NAMALWA (cell line): ENCODE measurements at regions not wholly inside any gene's neighbourhood (a gene's known extent, or its start where the extent isn't known, plus 50 kb on each side); places are given as distances from the start of the nearest gene placed in this dataset.
"Not testable (repeated sequence)": the region's sequence is repeated elsewhere in the genome, so short reads cannot be mapped to it uniquely, and the experiment has no call there.

Experiments used
- DNase-seq: peaks from one replicate; pipeline ENCODE4 v3.0.0-alpha.2; 2015; ENCODE audit warnings: low spot score

DNA sequence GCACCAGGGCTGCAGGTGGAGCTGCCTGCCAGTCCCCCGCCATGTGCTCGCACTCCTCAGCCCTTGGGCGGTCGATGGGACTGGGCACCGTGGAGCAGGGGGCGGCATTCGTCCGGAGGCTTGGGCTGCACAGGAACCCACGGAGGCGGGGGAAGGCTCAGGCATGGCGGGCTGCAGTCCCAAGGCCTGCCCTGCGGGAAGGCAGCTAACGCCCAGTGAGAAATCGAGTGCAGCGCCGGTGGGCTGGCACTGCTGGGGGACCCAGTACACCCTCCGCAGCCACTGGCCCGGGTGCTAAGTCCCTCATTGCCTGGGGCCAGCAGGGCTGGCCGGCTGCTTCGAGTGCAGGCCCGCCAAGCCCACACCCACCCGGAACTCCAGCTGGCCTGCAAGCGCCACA, 130.5 kb upstream of the RXFP2 start:
- not testable (repeated sequence) for DNase-seq

DNA sequence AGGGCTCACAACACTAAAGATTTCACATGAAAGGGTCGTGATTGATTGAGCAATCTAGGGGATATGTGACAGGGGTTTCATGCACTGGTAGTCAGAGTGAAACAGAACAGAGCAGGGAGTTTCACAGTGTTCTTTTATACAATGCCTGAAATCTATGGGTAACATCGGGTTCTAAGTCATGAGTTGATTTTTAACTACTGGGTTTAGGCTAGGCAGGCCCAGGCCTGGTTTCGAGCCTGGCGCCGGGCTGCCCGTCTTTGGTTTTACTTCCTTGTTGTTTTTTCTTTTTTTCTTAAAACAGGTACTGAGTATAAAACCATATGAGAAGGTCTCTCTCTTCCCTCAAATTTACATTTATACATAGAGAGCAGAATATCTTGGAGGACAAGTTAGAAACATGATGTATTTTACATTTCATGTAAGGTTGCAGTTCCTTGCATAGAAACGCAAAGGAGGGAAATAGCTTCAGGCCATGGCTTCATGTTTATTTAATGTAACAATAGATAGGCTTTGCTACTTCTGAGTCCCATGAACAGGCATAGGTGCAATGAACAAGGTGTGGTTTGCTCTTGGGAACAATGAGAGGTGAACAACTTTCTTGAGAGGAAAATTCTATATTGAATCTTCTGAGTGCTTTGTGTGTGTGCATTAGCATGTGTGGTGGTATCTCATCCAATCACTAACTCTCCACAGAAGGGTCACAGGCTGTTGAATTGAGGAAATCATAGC, 128.9 kb upstream of the RXFP2 start:
- DNase-seq: no peak

GRCh38 chr13:31611214-31611613, 128.1 kb upstream of the RXFP2 start:
- DNase-seq: no peak

GRCh38 chr13:31614073-31614472, 125.3 kb upstream of the RXFP2 start:
- no peak for DNase-seq

DNA sequence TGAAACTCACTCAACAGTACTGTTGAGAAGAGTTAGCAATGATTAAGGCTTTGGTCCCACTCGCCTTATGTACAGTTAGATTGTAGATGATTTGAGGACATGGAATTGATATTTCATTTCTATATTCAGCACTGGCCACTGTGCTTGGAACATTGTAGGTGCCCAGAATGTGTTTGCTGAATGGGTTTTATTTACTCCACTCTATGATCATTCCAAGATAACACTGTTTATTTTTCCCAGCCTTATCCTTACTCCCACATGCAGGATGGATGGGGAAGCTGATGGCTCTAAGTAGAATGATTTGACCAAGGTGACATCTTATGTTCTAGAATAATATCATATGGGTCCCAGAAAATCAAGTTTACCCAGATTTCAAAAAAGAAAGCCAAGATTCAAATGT, 124.6 kb upstream of the RXFP2 start:
- no peak for DNase-seq

DNA sequence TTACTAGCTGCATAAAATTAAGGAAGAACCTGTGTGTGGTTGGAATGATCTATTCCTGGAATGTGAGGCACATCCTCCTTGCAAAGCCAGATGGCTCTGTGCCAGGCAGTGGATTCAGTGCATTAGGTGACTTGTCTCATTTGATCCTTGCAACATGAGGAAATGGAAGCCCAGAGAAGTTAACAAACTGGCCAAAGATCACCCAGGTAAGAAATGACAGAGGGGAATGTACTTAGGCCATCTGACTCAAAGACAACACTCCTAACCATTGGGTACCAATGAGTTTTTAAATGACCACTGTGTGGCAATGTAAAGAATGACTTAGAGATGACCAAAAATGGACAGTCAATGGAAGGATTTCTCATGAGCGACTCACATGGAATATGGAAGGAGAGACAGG, 114.2 kb upstream of the RXFP2 start:
- no peak for DNase-seq

DNA sequence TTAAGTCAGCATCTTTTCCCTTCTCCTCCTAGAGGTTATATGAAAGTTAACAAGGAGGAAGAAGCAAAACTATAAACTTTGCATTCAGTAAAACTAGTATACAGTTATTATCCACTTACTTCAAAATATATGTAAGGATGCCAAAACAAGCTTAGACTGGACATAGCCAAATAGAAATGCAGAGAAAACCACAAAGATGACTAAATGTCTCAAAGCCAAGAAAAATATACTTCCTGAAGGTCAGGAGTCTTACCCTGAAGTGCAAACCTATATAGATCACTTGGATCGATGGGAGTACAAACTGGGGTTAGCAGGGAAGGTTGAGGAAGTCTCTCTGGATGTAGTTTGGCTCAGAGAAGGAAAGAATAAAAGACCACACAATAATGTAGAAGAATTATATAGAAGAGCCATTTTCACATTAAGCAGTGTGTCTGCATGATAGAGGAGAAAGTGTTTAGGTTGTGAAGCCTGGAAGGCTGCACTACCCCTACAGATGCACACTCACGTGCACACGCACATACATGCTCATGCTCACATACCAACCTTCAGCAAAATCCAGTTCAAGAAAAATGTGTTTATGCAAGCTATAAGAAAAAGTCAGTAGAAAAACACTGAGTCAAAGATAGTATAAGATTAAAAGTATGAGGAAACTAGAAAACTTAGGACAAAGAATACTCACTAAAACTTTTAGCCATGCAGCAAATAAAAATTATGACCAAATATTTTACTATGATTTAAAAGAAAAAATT, 112.1 kb upstream of the RXFP2 start:
- no peak for DNase-seq

- no peak for DNase-seq
These were observed 110.1 kb upstream of the RXFP2 start for GRCh38 chr13:31629085-31629780.

DNA sequence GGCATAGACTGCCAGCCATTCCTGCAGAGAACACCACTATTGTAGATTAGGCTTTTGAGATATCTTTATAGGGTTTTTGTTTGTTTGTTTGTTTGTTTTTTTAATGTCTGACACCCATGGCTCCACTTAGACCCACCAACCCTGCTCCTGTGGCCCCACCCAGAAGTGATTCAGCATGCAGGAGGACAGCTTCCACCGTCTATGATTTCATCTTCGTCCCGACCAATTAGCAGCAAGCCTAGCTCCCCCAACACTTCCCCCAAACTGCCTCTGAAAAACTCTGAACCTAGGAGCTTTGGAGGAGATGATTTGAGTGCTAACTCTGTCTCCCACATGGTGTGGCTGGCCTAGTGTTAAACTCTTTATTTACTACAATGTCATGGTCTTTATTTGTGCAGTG, 108.3 kb upstream of the RXFP2 start:
- no peak for DNase-seq

DNA sequence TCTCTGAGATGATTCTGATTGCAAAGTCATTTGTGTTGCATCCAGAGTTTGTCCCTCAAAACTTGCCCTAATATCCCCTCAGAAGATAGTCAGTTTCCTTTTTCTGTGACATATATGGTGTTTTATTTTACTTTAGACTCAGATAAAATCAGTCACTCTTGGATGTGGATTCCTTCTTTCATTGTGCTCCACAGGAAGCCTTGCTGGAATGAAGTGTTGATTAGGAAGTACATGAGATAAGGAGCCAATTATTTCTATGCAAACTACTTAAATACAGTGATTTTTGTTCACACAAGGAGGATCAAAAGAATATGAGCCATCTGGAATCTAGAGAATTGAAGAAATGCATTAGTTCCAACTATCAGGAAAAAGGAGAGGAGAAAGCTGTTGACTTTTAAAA, 107.6 kb upstream of the RXFP2 start:
- DNase-seq: no peak

- no peak for DNase-seq
These were observed 100.7 kb upstream of the RXFP2 start for GRCh38 chr13:31638577-31638976.

DNA sequence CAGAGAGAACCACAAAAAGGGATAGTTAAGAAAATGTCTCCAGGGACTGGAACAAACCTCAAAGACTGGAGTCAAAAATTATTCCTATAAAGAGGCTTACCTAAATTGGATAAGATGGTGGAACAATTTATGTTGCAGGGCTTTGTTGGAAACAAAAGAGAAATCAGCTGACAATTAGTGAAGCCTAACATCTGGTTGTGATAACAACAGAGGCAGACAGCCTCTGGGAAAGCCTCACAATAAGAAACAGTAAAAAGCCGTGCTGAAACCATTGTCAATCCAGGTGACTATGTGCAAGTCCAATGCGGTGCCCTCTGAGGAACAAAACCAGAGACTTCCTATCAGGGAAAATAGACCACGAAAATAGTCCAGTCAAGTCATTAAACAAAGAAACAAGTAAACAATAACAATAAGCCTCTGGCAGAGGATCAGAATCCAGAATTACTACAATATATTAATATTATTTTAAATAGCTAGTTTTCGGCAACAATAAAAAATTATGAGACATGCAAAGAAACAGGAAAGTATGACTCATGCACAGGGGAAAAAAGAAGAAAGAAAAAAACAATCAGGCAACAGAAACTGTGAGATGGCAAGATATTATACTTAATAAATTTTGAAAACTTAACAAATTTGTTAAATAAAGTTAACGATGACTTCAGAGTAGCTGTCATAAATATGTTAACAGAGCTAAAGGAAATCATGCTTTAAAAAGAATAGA, 99.7 kb upstream of the RXFP2 start:
- DNase-seq: no peak

GRCh38 chr13:31649766-31650165, 89.6 kb upstream of the RXFP2 start:
- no peak for DNase-seq

GRCh38 chr13:31653730-31654129, 85.6 kb upstream of the RXFP2 start:
- DNase-seq: no peak

- no peak for DNase-seq
These were observed 75.3 kb upstream of the RXFP2 start for GRCh38 chr13:31663880-31664585.

DNA sequence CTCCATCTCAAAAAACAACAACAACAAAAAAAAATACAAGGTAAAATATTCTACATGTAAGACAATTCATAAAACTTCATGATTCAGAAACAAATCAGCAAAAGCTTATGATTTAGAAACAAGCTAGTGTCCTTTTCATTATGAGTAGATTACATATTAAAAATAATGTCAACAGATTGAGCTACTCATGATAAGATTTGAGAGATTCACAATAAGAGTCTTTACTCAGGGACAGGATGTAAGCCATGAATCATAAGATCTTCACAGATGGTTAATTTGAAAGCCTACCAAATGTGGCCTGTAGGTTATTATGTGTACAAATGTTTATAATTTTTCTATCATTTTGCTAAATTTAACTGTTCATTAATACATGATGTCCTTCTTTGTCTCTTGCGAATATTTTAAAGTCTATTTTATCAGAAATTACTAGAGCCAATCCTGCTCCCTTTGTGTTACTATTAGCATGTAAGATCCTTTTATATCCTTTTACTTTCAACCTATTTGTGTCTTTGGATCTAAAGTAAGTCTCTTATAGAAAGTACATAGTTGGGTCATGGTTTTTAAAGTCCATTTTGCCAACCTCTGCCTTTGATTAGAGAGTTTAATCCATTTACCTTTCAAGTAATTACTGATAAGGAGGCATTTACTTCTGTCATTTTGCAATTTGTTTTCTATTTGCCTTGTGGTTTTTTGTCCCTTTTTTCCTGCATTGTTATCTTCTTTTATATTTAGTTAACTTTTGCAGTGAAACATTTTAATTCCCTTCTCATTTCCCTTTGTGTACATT, 68.3 kb upstream of the RXFP2 start:
- no peak for DNase-seq

DNA sequence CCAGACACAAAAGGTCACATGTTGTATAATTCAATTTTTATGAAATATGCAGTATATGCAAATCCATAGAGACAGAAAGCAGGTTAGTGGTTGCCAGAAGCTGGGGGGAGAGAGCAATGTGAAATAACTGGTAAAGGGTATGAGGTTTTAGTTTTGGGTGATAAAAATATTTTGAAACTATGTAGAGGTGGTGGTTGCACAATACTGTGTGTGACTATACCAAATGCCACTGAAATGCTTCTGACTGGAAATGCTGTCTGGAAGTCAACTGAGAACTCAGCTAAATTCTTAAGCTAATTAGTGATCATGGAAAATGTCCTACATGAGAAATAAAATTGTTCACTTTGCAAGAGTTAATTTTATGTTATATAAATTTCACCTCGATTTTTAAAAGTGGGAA, 65.3 kb upstream of the RXFP2 start:
- no peak for DNase-seq

DNA sequence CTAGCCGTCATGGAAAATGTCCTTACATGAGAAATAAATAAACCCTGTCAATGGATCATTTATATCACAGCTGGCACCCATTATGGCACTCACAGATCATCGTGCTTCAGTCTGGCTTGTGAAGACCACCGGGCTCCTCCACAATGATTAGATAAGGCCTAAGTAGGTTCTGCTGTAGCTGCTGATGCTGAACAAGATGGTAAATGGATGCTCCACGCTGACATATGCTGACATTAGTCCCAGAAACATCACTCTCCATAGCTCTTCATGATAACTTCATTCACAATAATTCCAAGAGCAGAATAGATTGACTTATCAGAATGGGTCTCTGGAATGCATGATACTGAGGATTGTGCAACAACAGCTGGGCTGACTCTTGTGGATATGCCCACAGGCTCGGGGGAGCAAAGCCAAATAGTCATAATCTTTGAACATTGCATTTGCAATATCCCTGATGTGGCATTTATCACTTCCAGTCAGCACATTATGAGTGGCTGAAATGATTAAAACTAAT, 63.8 kb upstream of the RXFP2 start:
- no peak for DNase-seq

- DNase-seq: no peak
These were observed 58.2 kb upstream of the RXFP2 start for GRCh38 chr13:31681133-31681532.

- DNase-seq: no peak
These were observed 54.9 kb upstream of the RXFP2 start for GRCh38 chr13:31684466-31684865.
